GM19023 (cell line): ENCODE measurements at regions not wholly inside any gene's neighbourhood (a gene's known extent, or its start where the extent isn't known, plus 50 kb on each side); places are given as distances from the start of the nearest gene placed in this dataset.
"Not testable (repeated sequence)": the region's sequence is repeated elsewhere in the genome, so short reads cannot be mapped to it uniquely, and the experiment has no call there.

Experiments
- ATAC-seq: cut with Tn5 transposase; IDR thresholded peaks from one replicate; pipeline ENCODE4 v1.9.1; 2021; ENCODE audit warnings: mild to moderate bottlenecking, moderate library complexity; ENCODE audit not compliant: unreplicated experiment

DNA sequence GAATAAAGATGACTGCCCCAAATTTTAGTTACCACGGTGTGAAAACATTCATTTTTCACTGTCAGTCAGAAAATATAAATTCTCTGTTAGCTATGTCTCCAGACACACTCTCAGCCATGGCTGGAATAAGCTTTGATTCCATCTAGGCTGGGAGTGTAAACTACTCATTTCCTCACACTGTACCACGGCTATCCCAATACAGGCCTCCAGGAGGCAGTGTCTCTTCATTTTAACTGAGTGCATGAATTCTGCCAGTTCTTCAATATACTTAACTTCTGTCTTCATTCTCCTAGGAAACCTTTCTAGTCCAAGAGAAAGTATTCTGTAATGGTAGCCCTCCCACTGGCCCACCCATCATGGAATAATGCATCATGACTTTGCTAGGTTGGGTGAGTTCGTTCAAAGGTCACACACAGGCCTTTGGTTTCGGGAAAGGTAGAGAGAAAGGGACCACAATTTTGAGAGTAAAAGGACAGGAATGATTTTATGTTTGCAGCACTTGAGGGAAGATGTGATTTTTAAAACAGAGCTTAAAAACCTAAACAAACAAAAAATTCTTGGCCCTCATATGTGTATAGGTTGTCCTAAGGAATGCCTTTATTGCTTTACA is 381.1 kb downstream of the SEC23A start:
- peak; percentile 90 for ATAC-seq

DNA sequence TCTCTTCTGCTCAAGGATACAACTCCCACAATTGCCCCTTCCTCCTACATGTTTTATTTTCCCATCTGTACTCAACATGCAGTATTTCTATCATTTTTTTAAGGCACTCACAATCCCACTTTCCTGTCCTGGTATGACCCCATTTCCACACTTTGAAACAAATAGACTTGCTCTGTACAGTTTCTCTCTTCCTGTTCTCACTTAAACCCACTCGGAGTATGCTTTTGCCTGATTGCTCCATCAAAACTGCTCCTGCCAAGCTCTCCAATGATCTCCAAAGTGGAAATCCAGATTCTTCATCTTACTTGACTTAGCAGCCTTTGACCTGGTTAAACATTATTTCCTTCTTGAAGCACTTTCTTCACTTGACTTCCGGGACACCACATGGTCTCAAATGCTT is 384.5 kb downstream of the SEC23A start:
- ATAC-seq = no peak

DNA sequence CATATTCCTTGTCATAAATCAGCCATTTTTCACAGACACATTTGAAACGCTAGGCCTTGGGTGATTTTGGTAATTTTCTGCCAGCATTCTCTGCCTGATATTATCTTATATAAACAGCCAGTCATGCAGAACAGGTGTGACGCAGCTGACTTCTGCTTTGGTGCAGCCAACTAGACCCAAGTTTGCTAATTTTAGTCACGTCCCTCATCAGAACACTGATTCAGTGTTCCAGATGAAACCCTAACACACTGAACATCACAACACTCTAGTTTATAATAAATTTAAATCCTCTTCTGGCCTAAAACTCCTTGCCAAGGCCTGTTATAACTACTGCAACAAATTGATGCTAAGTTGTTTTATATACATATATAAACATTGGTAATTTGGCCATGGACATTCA is 386.1 kb downstream of the SEC23A start:
- ATAC-seq = no peak

DNA sequence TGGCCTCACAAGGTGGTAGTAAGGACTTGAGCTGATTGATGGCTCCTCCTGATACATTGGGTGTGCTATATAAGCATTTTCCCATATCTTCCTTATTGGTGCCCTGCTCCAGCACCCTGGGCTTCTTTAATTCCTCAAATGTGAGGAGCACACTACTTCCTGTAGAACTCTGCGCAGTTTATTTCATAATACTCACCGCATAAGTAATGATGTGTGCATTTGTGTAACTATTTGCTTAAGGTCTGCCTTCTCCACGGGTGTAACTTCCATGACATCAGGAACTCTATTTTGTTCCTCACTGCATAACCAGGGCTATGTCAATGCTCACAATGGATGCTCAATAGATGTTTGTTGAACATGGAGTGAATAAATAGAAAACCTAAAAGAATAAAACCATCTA is 392.2 kb downstream of the SEC23A start:
- no peak for ATAC-seq

DNA sequence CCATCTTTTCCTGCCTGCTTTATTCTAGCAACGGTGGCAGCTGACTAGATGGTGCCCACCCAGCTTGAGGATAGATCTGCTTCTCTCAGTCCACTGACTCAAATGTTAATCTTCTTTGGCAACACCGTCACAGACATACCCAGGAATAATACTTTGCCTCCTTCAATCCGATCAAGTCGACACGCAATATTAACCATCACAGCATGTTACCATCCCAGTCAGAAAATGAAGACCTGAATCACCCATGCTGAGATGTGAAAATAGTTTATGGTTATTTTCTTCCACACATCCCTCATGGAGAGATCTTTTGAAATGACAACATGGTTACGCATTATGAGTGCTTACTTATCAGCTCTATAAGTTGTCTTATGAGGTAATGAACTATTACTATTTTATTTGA is 392.8 kb downstream of the SEC23A start:
- ATAC-seq = no peak

DNA sequence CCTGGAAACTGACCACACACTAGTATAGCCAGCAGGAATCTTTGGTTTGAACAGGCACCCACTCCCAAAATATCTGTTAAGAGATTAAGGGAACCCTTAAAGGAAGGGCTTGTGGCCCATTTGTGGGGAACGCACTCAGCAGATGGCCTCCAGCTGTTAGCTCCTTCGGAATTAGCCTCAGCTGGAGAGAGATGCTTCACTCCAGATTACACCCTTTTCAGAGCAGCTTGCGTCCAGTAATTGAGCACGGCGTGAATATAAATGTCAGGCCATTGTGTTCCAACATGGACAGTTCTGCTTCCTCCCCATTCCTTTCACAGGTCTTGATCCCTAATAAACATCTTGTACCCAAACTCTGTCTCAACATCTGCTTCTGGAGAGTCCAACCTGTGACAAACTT is 397.8 kb downstream of the SEC23A start:
- no peak for ATAC-seq

DNA sequence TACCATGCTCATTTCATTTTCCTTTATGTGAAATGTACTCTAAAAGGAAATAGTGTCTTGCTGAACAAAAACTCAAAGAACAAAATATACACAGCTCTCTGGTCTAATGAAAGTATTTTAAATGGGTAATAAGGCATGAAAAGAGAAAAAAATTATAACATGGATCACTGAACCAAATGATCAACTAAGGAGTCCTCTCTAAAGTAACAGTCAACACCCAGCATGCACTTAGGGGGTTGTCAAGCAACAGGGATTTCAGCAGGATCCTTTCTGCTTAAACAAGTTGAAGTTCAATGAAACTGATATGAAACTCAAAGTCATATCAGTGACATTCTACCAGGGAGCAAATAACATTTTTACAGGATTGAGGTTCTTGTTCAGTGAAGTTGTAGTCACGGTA is 398.8 kb downstream of the SEC23A start:
- ATAC-seq = no peak

DNA sequence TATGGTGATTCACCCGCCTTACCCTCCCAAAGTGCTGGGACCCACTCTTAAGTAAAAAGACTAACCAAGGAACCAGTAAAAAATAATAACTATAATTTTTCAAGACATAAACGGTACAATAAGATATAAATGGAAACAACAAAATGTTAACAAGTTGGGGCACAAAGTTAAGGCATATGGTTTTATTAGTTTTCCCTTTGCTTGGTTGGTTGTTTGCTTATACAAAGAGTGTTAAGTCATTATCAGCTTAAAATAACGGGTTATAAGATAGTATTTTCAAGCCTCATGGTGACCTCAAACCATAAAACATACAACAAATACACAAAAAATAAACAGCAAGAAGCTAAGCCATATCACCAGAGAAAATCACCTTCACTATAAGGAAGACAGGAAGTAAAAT is 406.1 kb downstream of the SEC23A start:
- no peak for ATAC-seq

DNA sequence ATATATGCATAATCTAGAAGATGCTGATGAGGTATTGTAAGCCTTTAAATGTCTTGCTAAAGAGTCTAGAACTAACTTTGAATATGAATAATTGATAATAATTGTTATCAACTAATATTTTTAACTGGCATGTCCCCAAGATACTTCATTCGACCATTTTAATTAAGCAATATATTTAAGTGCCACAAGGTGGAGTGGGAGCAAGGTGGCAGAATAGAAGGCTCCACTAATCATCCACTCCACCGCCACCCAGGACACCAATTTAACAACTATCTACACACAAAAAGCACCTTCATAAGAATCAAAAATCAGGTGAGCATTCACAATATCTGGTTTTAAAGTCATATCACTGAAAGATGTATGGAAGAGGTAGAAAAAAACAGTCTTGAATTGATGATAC is 409.6 kb downstream of the SEC23A start:
- ATAC-seq = no peak

DNA sequence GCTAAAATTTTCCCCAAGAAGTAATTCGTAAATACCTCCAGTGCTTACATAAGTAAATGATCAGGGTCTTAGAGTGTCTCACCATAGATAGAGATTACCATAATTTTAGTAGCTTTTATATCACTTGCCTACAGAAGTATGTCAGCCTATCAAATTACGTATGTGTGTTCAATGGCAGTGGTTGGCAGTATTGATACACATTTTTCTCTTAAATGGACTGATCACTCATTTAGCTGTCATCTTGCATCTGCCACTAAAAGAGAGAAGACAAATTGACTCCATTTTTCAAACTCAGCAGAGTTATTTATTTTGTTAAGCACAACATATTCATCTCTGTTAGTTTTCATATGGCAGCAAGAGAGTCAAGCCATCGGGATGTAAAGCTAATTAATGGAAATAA is 413.1 kb upstream of the CLEC14A start:
- ATAC-seq = no peak

DNA sequence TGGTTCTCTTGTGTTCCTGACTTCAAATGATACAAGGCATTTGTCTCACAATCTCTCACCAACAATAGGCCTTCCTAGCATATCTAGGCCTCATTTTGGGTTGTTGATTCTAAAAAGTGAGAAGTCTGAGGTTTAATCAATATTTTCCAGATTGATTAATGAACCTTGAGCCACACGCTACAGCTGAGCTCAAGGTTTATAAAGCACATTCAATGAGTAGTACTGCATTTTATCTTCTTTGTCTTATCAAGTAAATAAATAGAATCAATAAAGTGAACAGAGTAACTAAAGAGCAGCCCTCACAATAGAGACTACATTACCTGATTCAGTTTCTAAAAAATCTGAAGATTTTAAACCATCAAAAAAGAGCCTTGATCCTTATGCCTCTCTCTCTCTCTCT is 407.5 kb upstream of the CLEC14A start:
- ATAC-seq = no peak

DNA sequence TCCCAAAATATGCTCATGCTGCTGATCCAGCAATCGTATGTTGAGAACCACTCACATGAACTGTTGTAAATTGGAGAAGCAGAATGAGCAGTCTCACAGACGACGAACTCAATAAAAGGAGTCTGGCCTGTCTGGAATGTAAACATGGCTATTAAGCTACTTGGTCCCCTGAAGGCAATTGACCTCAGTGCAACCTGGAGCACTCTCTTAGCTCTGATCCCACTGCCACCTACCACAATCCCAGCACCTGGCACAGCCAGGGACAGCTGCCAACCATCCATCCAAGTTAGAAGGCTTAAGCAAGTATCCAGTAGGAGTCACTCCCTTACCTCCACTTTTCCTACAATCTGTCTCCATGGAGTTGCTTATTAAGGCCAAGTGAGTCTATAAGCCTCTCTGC is 406.9 kb upstream of the CLEC14A start:
- no peak for ATAC-seq

DNA sequence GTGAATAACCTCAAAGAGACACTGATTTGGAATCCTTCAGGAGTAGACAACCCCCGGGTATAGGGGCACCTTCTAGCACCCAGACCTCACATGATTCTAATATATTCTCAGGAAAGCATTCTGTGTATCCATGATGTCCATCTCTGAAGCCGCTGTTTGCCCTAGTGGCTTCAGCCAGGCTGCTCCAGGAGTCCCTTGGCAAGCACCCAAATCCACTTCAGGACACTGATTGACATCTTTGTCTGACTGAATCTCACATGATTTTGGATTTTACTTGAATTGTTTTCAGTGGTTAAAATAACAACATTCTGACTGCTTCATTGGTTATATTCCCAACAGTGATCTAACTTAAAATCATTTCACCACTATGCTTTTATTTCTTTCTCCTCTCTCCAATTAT is 390.5 kb upstream of the CLEC14A start:
- ATAC-seq = no peak

DNA sequence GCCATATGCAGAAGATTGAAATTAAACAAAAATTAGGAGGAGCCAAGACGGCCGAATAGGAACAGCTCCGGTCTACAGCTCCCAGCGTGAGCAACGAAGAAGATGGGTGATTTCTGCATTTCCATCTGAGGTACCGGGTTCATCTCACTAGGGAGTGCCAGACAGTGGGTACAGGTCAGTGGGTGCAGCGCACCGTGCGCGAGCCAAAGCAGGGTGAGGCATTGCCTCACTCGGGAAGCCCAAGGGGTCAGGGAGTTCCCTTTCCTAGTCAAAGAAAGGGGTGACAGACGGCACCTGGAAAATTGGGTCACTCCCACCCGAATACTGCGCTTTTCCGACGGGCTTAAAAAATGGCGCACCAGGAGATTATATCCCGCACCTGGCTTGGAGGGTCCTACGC is 379.0 kb upstream of the CLEC14A start:
- ATAC-seq = not testable (repeated sequence)

DNA sequence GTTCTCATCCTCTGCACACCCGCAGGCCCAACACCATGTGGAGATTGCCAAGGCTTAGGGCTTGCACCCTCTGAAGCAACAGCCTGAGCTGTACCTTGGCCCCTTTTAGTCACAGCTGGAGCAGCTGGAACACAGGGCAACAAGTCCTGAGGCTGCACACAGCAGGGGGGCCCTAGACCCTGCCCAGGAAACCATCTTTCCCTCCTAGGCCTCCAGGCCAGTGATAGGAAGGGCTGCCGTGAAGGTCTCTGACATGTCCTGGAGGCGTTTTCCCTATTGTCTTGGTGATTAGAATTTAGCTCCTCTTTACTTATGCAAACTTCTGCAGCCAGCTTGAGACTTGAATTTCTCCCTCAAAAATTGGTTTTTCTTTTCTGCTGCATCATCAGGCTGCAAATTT is 373.5 kb upstream of the CLEC14A start:
- ATAC-seq = no peak

DNA sequence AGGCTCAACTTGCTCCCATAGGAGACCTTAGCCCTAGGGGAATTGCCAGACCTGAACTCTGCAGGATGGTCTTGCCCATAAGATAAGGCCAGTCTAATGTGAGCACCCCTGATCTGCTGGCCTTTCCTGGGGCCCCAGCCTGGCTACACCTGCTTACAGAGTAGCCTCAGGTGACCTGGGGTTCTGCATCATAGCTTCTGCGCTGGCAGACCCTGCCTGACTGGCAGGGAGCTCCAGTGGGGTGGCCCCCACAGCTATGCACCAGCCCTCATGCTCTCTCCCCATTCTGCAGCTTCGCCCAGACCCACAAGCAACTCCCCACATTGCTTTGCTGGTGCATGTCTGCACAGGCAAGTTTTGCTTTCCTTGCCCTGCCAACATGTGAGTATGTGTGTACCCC is 371.3 kb upstream of the CLEC14A start:
- ATAC-seq = no peak

DNA sequence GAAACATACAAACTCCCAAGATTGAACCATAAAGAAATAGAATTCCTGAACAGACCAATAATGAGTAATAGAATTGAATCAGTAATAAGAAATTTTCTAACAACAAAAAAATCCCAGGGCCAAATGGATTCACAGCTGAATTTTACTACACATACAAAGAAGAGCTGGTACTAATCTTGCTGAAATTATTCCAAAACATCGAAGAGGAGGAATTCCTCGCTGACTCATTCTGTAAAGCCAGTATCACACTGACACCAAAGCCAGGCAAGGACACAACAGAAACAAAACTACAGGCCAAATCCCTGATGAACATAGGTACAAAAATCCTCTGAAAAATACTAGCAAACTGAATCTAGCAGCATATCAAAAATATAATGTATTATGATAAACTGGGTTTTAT is 367.8 kb upstream of the CLEC14A start:
- ATAC-seq = no peak

DNA sequence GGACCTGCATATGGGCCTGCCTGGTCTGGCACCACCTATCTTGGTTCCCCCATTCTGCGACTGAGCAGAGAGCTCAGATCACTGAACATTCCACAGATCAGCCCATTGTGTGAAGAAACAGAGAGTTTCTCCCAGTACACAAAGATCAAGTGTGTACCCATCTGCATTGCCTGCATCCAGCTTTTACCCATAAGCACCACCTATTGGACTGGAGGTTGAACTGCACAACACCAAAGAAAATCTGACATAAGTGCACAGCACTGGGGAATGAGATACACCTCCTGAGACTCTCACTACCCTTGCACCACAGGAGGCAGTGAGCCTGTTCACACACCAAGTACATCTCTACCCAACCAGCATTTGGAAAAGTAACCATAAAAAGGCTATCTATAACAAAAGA is 362.6 kb upstream of the CLEC14A start:
- no peak for ATAC-seq

DNA sequence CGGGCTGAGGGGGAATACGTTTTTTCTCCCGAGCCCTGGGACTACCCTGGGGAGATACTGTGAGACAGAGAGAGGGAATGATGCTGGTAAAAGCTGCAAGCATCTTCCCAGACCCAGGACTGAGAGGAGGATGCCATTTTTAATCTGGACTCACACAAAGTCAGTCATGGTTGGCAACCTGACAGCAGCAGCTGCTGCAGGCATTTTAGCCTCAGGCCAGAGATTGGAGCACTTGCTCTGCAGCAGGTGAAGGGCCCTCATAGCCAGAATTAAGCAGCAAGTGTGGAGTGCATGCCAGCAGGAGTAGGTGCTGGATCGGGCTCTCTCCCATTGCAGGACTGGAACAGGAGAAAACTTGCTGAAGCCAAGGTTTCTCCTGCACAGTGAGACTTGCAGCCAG is 361.1 kb upstream of the CLEC14A start:
- ATAC-seq = no peak

DNA sequence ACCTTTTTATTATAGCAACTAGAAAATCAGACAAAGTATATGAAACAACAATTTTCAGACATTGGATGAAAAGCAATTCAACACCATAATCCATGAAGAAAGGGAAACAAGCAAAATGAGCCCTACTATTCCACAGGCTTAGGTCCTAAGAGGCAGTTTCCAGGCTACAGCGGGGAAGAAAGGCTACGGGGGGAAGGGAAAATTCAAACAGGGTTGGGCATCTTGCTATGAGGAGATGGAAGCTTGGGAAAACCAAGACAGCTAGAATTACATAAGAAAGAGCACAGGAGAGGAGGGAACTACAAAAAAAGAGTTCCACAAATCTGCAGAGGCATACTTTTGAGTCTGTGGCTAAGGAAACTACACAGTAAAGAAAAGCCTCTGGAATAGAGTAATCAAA is 356.0 kb upstream of the CLEC14A start:
- ATAC-seq = no peak

DNA sequence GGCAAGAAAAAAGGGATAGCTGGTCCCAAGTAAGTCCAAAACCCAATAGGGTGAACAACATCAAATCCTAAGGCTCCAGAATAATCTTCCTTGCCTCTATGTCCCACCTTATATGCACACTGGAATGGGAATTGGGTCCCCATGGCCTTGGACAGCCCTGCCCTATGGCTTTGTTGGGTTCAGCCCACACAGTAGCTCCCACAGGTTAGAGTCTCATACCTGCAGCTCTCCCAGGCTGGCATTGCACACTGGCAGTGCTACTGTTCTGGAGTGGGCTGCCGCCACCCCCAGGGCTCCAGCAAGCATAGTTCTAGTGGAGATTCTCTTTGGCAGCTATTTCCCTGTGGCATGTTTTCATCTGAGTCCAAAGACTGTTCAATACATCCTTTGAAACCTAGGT is 352.4 kb upstream of the CLEC14A start:
- ATAC-seq = no peak

DNA sequence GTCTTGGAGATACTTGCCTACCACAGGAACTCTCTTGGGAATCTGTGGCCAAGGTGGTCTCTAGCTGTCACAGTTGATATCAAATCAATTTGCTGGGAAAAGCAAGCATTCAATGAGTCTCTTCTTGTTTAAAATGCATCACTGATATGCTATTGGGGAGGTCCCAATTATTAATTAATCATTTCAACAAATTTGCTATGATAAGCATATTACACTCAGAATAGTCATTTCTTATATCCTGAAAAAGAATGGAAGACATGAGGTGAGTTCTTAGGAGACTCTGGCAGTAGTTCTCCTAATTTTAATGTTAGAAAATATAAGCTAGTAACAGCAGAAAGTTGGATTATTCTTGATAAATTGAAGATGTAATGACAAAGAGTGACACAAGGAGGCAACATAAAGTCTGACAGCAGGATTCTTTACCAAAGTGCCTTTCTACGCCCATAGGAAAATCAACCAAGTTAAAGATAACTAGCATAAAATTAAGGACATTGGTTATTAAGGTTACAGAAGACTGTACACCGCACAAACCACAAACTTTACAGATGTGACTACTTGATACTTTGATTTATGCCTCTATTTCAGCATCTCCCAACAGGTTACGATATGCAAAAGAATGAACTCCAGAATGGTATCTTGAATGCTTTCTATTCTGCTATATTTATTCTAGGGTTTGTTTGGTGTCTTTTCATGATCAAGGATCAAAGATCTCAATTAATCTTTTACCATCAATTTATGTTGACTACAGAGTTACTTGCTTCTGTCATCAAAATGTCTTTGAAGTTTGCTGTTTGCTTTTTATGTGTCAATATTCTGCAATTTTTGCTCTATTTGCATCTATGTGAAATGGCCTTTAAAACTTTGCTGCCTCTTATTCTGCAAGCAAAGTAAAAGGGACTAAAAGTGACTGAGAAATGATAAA is 349.6 kb upstream of the CLEC14A start:
- no peak for ATAC-seq

DNA sequence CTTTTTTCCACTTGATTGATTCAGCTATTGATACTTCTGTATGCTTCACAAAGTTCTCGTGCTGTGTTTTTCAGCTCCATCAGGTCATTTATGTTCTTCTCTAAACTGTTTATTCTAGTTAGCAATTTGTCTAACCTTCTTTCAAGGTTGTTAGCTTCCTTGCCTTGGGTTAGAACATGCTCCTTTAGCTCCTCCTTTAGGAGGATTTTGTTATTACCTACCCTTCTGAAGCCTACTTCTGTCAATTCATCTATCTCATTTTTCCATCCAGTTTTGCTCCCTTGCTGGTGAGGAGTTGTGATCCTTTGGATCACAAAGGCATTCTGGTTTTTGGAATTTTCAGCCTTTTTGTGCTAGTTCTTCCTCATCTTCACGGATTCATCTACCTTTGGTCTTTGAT is 344.7 kb upstream of the CLEC14A start:
- not testable (repeated sequence) for ATAC-seq
